PFSK-1 (cell line): ENCODE measurements at regions not wholly inside any gene's neighbourhood (a gene's known extent, or its start where the extent isn't known, plus 50 kb on each side); places are given as distances from the start of the nearest gene placed in this dataset.

Experiments
- FOXP2 ChIP-seq: optimal IDR thresholded peaks from 2 replicates; pipeline ENCODE3; 2011; ENCODE audit warnings: borderline replicate concordance, control low read depth, inconsistent platforms; ENCODE audit not compliant: insufficient read depth; ENCODE audit errors: extremely low read length, extremely low read depth
- POLR2AphosphoS5 ChIP-seq: IDR thresholded peaks from 2 replicates; pipeline ENCODE4 v1.6.1; 2012; ENCODE audit warnings: low read depth, mild to moderate bottlenecking, control low read depth, low read length, moderate library complexity
- SIN3A ChIP-seq: IDR thresholded peaks from 2 replicates; pipeline ENCODE4 v1.6.1; 2012; ENCODE audit warnings: mild to moderate bottlenecking, low read length, moderate library complexity, borderline replicate concordance; ENCODE audit not compliant: insufficient read depth
- TAF1 ChIP-seq: IDR thresholded peaks from 2 replicates; pipeline ENCODE4 v1.6.1; 2012; ENCODE audit warnings: low read length, control low read depth, borderline replicate concordance; ENCODE audit not compliant: insufficient read depth
- TF ChIP-seq, protein P1 (sequence below), 2 experiments: IDR thresholded peaks; 2 replicates each; pipeline versions ENCODE4 v1.6.1 to v1.8.0; 2011 to 2012; ENCODE audit warnings: low read depth in 2 of 2, low read length in 2 of 2, control low read depth in 1 of 2, inconsistent platforms in 1 of 2, mild to moderate bottlenecking in 1 of 2, moderate library complexity in 1 of 2; ENCODE audit not compliant: insufficient read depth in 1 of 2

DNA sequence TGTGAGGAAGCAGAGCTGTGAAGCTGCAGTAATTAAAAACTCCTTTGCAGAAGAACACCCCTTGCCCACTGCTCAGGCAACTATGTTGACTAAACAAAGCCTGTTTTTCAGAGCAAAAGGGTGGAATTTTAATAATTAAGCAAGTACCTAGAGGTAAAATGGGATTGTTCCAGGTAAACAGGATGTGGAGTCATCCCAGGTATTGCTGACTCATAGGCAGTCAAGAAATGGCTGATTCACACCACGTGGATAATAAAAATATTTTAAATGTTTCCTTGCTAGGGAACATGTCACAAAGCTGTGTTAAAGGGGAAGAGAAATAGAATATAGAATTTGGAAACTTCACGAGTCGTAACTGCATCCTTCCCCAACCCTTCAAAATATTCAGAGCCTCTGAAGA is 491.8 kb downstream of the BTBD3 start:
- TF ChIP-seq SIN3A (no peak), TAF1 (no peak), POLR2AphosphoS5 (no peak), FOXP2 (no peak)
- TF ChIP-seq, protein P1, sequence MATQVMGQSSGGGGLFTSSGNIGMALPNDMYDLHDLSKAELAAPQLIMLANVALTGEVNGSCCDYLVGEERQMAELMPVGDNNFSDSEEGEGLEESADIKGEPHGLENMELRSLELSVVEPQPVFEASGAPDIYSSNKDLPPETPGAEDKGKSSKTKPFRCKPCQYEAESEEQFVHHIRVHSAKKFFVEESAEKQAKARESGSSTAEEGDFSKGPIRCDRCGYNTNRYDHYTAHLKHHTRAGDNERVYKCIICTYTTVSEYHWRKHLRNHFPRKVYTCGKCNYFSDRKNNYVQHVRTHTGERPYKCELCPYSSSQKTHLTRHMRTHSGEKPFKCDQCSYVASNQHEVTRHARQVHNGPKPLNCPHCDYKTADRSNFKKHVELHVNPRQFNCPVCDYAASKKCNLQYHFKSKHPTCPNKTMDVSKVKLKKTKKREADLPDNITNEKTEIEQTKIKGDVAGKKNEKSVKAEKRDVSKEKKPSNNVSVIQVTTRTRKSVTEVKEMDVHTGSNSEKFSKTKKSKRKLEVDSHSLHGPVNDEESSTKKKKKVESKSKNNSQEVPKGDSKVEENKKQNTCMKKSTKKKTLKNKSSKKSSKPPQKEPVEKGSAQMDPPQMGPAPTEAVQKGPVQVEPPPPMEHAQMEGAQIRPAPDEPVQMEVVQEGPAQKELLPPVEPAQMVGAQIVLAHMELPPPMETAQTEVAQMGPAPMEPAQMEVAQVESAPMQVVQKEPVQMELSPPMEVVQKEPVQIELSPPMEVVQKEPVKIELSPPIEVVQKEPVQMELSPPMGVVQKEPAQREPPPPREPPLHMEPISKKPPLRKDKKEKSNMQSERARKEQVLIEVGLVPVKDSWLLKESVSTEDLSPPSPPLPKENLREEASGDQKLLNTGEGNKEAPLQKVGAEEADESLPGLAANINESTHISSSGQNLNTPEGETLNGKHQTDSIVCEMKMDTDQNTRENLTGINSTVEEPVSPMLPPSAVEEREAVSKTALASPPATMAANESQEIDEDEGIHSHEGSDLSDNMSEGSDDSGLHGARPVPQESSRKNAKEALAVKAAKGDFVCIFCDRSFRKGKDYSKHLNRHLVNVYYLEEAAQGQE (IDR thresholded peaks at IDR 0.05; ENCODE audit: insufficient read depth in 1 of 2, low read depth in 2 of 2, low read length in 2 of 2) = no peak
